ENCODE measurements at regions not wholly inside any gene's neighbourhood (a gene's known extent, or its start where the extent isn't known, plus 50 kb on each side); places are given as distances from the start of the nearest gene placed in this dataset.
A peak's percentile ranks its signal among the peaks of the same experiment; 100 is the strongest.

DNA sequence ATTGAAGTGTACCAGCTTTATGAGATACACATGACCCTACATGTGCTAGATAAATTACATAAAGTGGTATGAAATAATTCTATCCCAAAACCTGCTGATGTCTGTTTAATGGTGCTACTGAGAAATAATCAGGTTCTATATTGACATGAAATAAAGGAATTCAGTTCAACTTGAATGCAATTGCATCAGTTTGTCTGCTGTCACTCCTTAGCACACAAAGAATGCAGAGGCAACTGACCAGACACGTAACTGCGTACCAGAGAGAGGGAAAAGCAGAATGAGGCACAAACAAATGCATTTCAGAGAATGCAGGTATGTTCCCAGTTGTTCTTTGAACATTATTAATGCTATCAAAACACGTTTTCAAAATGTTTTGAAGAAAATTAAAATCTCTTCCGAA is 98.8 kb upstream of the AGR3 start:
- no peaks in the 10 kb centered on the region for H3K36me3 ChIP-seq (replicated peaks in 1 of 2; ENCODE audit: control extremely low read depth in 1 of 2, control insufficient read depth in 1 of 2, extremely low read depth in 1 of 2, insufficient read depth in 2 of 2, low read length in 1 of 2)
- H3K79me2 ChIP-seq (ENCODE audit: control insufficient read depth, insufficient read depth, low read length) = no peaks in the 10 kb centered on the region
- no peak overlapping the region for H3K9ac ChIP-seq (ENCODE audit: low read length)
- H3K27ac ChIP-seq (ENCODE audit: low read length in 2 of 2) = no peak overlapping the region
- no peak overlapping the region for H3K4me3 ChIP-seq (ENCODE audit: control extremely low read depth in 1 of 5, extremely low read depth in 1 of 5, insufficient read depth in 1 of 5, low read depth in 2 of 5, low read length in 4 of 5)
- ATAC-seq (ENCODE audit: low read depth) (no peak), DNase-seq (no peak)
- Mint-ChIP-seq H3K27me3 (no peaks in the 10 kb centered on the region), H3K4me1 (peaks cover 14% of the 10 kb centered on the region), H3K9me3 (ENCODE audit: insufficient read depth) (no peaks in the 10 kb centered on the region), H3K27ac (no peak overlapping the region), H3K4me3 (no peak overlapping the region)
- H3K4me1 ChIP-seq (ENCODE audit: control insufficient read depth in 2 of 2, insufficient read depth in 2 of 2, low read length in 2 of 2) = peaks cover 5 to 7% of the 10 kb centered on the region in 2 donors
- H3K4me2 ChIP-seq (replicated peaks; ENCODE audit: low read depth, low read length, poor library complexity, severe bottlenecking) = no peak overlapping the region
- H3K27me3 ChIP-seq (replicated peaks in 1 of 4; ENCODE audit: control extremely low read depth in 1 of 4, control insufficient read depth in 3 of 4, insufficient read depth in 4 of 4, low read length in 3 of 4) = no peaks in the 10 kb centered on the region
- POLR2A ChIA-PET = no interaction called here
- CTCF ChIA-PET = interaction anchor here (4.1 kb wide), 1 partner anchor 322 kb away, joined by 40 read pairs; no protein-coding TSS in a partner anchor
- no peaks in the 10 kb centered on the region for H3K9me3 ChIP-seq (ENCODE audit: control extremely low read depth in 1 of 3, control insufficient read depth in 2 of 3, insufficient read depth in 1 of 3, low read length in 2 of 3)
- H4K20me1 ChIP-seq (ENCODE audit: control insufficient read depth, insufficient read depth, low read length, poor library complexity, severe bottlenecking) = no peaks in the 10 kb centered on the region
- H2AFZ ChIP-seq (ENCODE audit: insufficient read depth, low read depth, low read length, poor library complexity, severe bottlenecking) = no peak overlapping the region
- intact Hi-C loops (cut with micrococcal nuclease) = loop anchor here (5.0 to 10.0 kb wide), 3 partner anchors 53 to 694 kb away; no protein-coding TSS in a partner anchor
- TF ChIP-seq EZH2 (IDR thresholded peaks at IDR 0.05; ENCODE audit: borderline replicate concordance, insufficient read depth, low read depth, low read length, poor library complexity, severe bottlenecking) (no peak), CTCF (IDR thresholded peaks at IDR 0.05) (no peak)
- WGBS (ENCODE audit: insufficient coverage) = no CpG with 5 or more reads among the region's 4 CpGs

GRCh38 chr7:16982640-16983350 is 101.0 kb upstream of the AGR3 start:
- H4K20me1 ChIP-seq (ENCODE audit: control insufficient read depth, insufficient read depth, low read length, poor library complexity, severe bottlenecking) = no peaks in the 10 kb centered on the region
- Mint-ChIP-seq H3K27ac (no peak overlapping the region), H3K4me3 (no peak overlapping the region), H3K27me3 (no peaks in the 10 kb centered on the region), H3K9me3 (ENCODE audit: insufficient read depth) (no peaks in the 10 kb centered on the region), H3K4me1 (peaks cover 8% of the 10 kb centered on the region)
- peak overlapping the region; percentile 7 for H3K4me2 ChIP-seq (replicated peaks; ENCODE audit: low read depth, low read length, poor library complexity, severe bottlenecking)
- H3K27ac ChIP-seq (ENCODE audit: low read length in 2 of 2) = no peak overlapping the region
- CTCF ChIA-PET = interaction anchor here (0.6 to 4.1 kb wide), 22 partner anchors 10 to 1388 kb away, joined by 3 to 40 read pairs (median 4); partner anchors contain the start of gene AHR
- POLR2A ChIA-PET = no interaction called here
- H3K9ac ChIP-seq (ENCODE audit: low read length) = no peak overlapping the region
- TF ChIP-seq EZH2 (IDR thresholded peaks at IDR 0.05; ENCODE audit: borderline replicate concordance, insufficient read depth, low read depth, low read length, poor library complexity, severe bottlenecking) (no peak), CTCF (IDR thresholded peaks at IDR 0.05) (peak; percentile 99)
- peaks cover 0 to 2% of the 10 kb centered on the region in 2 donors for H3K4me1 ChIP-seq (ENCODE audit: control insufficient read depth in 2 of 2, insufficient read depth in 2 of 2, low read length in 2 of 2)
- H2AFZ ChIP-seq (ENCODE audit: insufficient read depth, low read depth, low read length, poor library complexity, severe bottlenecking) = no peak overlapping the region
- intact Hi-C loops (cut with micrococcal nuclease) = loop anchor here (1.0 to 10.0 kb wide), 4 partner anchors 55 to 692 kb away; no protein-coding TSS in a partner anchor
- peak; percentile 58 for ATAC-seq (ENCODE audit: low read depth)
- 0% methylated on average over 1 of the region's 3 CpGs for WGBS (ENCODE audit: insufficient coverage)
- DNase-seq = peak; percentile 52
- no peak overlapping the region for H3K4me3 ChIP-seq (ENCODE audit: control extremely low read depth in 1 of 5, extremely low read depth in 1 of 5, insufficient read depth in 1 of 5, low read depth in 2 of 5, low read length in 4 of 5)
- H3K27me3 ChIP-seq (replicated peaks in 1 of 4; ENCODE audit: control extremely low read depth in 1 of 4, control insufficient read depth in 3 of 4, insufficient read depth in 4 of 4, low read length in 3 of 4) = no peaks in the 10 kb centered on the region
- H3K36me3 ChIP-seq (replicated peaks in 1 of 2; ENCODE audit: control extremely low read depth in 1 of 2, control insufficient read depth in 1 of 2, extremely low read depth in 1 of 2, insufficient read depth in 2 of 2, low read length in 1 of 2) = no peaks in the 10 kb centered on the region
- H3K9me3 ChIP-seq (ENCODE audit: control extremely low read depth in 1 of 3, control insufficient read depth in 2 of 3, insufficient read depth in 1 of 3, low read length in 2 of 3) = no peaks in the 10 kb centered on the region
- no peaks in the 10 kb centered on the region for H3K79me2 ChIP-seq (ENCODE audit: control insufficient read depth, insufficient read depth, low read length)

Data from B cell (primary cell).